ENCODE measurements at regions not wholly inside any gene's neighbourhood (a gene's known extent, or its start where the extent isn't known, plus 50 kb on each side); places are given as distances from the start of the nearest gene placed in this dataset.

DNA sequence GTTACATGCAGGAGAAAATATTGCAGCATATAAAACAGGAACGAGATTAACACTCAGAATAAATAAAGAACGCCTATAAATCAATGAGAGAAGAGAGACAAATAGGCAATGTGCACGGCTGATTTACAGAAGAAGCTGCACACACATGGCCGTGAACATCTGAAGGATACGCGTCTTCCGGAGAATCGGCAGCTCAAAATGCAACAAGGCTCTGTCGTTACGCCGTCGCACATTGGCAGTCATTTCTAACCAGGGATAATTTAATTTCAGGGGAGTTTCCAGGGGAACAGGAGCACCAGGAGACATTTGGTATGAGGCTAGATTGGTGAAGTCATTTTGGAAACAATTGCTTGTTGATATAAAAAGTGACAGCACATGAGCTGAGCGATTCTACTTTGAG is 745.2 kb downstream of the BRD1 start:
- TF ChIP-seq, protein P1, sequence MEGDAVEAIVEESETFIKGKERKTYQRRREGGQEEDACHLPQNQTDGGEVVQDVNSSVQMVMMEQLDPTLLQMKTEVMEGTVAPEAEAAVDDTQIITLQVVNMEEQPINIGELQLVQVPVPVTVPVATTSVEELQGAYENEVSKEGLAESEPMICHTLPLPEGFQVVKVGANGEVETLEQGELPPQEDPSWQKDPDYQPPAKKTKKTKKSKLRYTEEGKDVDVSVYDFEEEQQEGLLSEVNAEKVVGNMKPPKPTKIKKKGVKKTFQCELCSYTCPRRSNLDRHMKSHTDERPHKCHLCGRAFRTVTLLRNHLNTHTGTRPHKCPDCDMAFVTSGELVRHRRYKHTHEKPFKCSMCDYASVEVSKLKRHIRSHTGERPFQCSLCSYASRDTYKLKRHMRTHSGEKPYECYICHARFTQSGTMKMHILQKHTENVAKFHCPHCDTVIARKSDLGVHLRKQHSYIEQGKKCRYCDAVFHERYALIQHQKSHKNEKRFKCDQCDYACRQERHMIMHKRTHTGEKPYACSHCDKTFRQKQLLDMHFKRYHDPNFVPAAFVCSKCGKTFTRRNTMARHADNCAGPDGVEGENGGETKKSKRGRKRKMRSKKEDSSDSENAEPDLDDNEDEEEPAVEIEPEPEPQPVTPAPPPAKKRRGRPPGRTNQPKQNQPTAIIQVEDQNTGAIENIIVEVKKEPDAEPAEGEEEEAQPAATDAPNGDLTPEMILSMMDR (IDR thresholded peaks at IDR 0.05; ENCODE audit: control insufficient read depth, extremely low read depth, insufficient read depth): no peak
- H3K4me3 ChIP-seq (ENCODE audit: low read depth, low read length): no peak overlapping the region
- DNase-seq (ENCODE audit: low read depth): no peak

DNA sequence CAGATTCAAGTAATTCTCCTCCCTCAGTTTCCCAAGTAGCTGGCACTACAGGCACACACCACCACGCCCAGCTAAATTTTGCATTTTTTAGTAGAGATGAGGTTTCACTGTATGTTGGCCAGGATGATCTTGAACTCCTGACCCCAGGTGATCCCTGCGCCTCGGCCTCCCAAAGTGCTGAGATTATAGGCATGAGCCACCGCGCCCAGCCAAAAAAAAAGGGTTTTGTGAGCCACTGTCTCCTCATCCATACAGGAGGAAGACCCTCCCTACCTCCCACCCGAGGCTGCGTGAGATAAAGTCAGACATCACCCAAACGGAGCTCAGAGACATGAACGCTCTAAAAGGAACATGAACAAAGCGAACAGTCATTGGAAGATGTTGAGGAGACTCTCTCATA is 745.7 kb downstream of the BRD1 start:
- no peak for DNase-seq (ENCODE audit: low read depth)

DNA sequence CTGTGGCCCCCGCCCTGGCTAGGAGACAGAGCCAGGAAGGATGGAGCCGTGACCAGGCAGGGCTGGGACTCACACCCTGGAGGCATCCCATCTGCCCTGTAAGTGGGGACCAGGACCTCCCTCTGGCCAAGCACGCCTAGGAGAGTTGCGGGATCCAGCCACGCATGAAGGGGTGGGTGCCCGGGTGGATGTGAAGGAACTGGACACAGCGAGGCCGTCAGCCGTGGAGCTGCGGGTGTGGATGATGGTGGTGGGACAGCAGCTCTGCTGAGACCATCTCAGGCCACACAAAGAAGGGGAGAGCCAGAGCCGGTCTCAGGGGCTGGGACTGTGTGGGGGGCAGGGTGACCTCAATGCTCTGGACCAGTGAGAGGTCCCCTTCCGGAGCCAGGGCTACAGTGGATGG is 746.4 kb downstream of the BRD1 start:
- TF ChIP-seq, protein P1 (IDR thresholded peaks at IDR 0.05; ENCODE audit: control insufficient read depth, extremely low read depth, insufficient read depth): no peak
- no peak overlapping the region for H3K4me3 ChIP-seq (ENCODE audit: low read depth, low read length)
- no peak for DNase-seq (ENCODE audit: low read depth)

More for the DNA sequence above, 745.7 kb downstream of the BRD1 start:
- TF ChIP-seq, protein P1 (IDR thresholded peaks at IDR 0.05; ENCODE audit: control insufficient read depth, extremely low read depth, insufficient read depth): no peak
- H3K4me3 ChIP-seq (ENCODE audit: low read depth, low read length): no peak overlapping the region

DNA sequence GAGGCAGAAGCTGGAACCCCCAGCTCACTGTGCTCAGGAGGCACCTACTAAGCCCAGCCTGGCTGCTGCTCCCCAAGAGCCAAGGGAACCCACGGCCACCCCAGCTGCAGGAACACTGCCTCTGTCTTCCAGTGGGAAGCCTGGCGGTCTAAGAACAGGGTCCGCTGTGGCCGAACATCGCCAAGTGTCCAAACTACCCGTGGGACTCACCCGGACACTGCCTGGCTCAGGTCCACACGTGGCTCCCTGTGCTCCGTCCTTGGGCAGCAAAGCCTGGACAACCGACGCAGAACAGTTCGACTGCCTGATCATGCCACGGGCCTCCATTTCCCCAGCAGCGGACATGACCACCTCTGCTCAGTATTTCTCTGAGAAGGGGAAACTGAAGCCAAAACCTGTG is 747.0 kb downstream of the BRD1 start:
- H3K4me3 ChIP-seq (ENCODE audit: low read depth, low read length): no peak overlapping the region
- DNase-seq (ENCODE audit: low read depth): no peak
- TF ChIP-seq, protein P1 (IDR thresholded peaks at IDR 0.05; ENCODE audit: control insufficient read depth, extremely low read depth, insufficient read depth): no peak

DNA sequence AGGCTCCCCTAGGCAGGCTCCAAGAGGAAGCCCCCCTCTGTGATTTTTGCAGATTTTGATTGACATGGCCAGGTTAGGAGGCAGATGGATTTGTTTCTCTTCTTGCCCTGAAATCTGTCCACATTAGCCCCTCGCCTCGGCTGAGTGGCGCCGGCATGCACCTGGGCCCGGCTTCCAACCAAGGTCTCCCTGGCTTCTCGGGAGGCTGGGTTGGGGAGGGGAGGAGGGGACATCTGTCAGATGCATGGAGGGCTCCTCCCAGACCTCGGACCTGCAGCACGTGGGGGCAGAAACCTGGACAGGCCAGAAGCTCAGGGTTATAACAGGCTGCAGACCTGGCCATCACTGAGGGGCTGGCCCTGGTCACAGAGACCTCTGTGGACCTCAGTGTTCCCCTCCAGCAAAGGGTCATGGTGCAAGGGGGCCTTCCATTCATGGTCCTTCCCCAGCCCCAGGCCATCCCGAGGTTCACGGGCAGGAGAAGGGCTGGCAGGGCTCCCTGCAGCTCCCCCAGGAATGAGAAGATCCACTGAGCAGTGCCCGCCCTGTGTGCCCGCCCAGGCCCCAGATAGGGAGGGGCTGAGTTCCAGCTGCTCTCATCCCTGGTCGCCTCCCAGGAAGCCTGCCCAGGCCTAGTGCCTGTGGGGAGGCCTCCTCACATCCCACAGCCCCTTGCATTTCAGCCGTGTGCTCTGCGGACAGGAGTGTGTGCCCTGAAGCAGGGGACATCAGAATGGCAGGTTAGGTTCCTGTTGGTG is 747.8 kb downstream of the BRD1 start:
- no peak for DNase-seq (ENCODE audit: low read depth)
- TF ChIP-seq, protein P1 (IDR thresholded peaks at IDR 0.05; ENCODE audit: control insufficient read depth, extremely low read depth, insufficient read depth): no peak
- H3K4me3 ChIP-seq (ENCODE audit: low read depth, low read length): no peak overlapping the region

DNA sequence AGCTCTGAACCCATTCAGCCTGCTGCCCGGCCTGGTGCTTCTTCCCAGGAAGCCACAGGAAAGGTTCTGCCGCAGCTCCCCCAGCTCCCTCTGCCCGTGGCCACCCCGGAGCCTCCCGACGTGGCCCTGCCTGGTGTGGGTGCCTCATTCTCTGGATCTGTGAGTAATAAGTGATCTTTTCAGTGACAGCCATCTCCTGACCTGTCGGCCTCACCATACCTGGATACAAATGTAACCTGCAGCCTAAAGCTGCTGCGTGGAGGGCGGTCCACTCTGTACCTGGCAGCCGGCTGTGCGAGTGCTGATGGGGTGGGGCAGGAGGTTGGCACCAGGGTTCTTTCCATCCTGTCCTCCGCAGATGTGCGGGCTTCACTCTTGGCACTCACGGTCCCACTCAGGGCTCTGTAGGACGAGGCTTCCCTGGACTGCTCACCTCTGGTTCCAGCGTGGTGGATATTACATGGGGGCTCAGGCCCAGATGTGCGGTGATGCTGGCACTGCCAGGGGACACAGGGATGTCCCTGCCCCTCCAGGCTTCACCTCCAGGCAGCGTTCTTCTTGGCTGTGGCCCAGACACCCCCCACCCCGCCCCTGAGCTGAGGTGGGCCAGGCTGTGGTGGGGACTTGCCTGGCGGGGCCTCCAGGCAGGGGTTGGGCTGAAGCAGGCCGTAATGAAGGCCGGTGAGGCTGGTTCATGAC is 748.5 kb downstream of the BRD1 start:
- no peak for DNase-seq (ENCODE audit: low read depth)
- no peak overlapping the region for H3K4me3 ChIP-seq (ENCODE audit: low read depth, low read length)
- TF ChIP-seq, protein P1 (IDR thresholded peaks at IDR 0.05; ENCODE audit: control insufficient read depth, extremely low read depth, insufficient read depth): no peak
